Activated CD8-positive, alpha-beta memory T cell treated with anti-CD3 and anti-CD28 coated beads, Interleukin-2, amount 10 ng/mL, durations not matched to agents 7 days and 5 days (primary cell): ENCODE measurements at regions not wholly inside any gene's neighbourhood (a gene's known extent, or its start where the extent isn't known, plus 50 kb on each side); places are given as distances from the start of the nearest gene placed in this dataset. TPM values are rescaled to one million over a fixed set of nuclear protein-coding genes. Genes with fewer than 3 reads are reported as not detected.

Source experiments
- microRNA-seq: library from miRNA; unstranded; fragments of <30 nt; microRNA quantifications from one replicate; pipeline ENCODE4 v1.2.0, GENCODE V29; 2022

Small RNA genes lying in the stretch of these regions (microRNA-seq; reads per million reads assigned to microRNA genes)
- not detected for gene MIR5701-2
